Lung microvascular endothelial cell (primary cell): ENCODE measurements at regions not wholly inside any gene's neighbourhood (a gene's known extent, or its start where the extent isn't known, plus 50 kb on each side); places are given as distances from the start of the nearest gene placed in this dataset.

Experiments
- DNase-seq, 2 donors: peaks; one replicate each; pipeline versions ENCODE4 v3.0.0 to v3.0.0-alpha.2; 2010; ENCODE audit warnings: low read depth in 2 of 2

GRCh38 chr12:30874455-30875321 is 51.9 kb upstream of the TSPAN11 start:
- DNase-seq = no peak

DNA sequence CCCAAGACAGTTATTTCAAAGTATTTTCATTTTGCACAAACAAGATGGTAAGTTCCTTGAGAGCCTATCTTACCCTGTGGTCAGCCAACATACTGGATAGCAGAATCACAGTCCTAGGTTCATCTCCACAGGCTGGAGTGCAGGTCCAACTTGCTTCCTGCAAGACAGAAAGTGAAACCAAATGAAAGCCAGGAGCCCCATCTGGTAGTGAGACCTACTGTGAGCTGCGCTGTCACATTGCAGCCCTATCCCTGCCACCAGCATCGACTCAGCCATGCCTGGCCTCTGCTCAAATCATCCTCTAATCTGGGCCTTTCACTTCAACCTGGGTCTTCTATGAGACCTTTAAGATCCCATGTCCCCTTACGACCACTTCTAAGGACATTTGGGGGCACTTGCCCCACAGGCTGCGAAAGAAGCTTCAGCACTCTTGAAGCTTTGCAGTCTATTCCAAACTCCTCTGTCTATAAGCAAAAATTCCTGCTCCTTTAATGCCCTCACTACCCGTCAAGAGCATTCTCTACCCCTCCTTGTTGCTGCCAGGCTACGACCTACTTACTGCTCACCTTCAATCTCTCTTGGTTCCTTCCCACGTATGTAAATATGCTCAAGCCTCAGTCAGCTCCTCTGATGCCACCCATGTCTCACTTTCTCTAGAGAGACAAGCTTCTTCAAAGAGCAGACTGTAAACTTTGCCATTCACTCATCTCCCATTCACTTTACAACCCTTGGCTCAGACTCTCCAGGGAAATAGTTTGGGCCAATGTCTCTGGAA is 55.9 kb upstream of the TSPAN11 start:
- DNase-seq = no peak

DNA sequence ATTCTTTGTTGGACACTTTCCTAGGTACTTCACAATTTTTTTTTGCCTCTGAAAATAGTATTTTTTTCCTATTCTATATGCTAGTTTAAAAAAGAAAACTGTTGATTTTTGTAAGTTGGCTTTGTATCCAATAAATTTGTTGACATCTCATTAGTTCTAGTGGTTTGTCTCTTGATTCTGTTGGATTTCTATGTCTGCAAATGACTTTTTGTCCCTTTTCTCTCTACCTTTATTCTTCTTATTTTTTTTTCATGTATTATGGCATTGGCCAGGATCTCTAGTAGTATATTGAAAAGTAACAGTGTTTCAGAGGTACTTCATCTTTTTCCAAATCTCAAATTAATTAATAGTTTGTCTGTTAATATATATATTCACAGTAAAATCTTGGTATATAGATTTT is 59.1 kb upstream of the TSPAN11 start:
- DNase-seq = no peak

DNA sequence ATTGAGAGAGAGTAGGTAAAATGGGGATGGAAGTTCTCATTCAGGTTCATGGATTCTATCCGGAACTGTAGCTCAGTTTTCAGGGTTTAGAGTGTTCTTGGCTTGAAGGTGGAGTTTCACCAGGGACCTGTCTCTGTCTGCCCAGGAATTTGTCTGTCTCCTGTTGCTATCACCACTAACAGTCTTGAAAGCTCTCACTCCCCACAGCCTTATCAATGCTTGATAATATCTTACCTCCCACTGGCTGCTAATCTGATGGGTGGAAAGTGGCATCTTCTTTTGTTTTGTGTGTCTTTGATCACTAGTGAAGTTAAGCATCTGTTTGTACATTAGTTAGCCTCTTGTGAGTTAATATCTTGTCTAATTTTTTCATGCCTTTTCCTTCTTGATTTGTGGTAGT is 60.3 kb upstream of the TSPAN11 start:
- DNase-seq = no peak

GRCh38 chr12:30863839-30864238 is 62.7 kb upstream of the TSPAN11 start:
- no peak for DNase-seq

DNA sequence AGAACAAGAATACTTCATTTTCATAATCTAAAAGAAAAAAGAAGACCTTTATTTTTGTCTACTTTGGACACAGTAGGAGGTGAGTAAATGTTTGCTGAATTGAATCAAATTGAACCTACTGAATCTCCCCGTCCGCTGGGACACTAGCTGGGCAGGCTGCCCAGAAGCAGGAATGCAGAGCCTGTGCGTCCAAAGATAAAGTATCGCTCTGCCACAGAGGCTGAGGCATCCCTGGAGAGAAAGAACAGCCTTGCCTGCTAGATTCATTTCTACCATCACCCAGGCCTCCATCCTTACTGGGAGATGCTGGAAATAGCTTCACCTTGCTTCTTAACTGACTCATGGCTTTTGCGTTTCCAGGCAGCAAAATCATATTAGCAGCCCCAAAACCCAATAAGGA is 64.1 kb upstream of the TSPAN11 start:
- DNase-seq = peak in 1 of 2 donors; percentile 28

GRCh38 chr12:30859226-30859625 is 67.3 kb upstream of the TSPAN11 start:
- DNase-seq = no peak

GRCh38 chr12:30858471-30858870 is 68.1 kb upstream of the TSPAN11 start:
- no peak for DNase-seq

DNA sequence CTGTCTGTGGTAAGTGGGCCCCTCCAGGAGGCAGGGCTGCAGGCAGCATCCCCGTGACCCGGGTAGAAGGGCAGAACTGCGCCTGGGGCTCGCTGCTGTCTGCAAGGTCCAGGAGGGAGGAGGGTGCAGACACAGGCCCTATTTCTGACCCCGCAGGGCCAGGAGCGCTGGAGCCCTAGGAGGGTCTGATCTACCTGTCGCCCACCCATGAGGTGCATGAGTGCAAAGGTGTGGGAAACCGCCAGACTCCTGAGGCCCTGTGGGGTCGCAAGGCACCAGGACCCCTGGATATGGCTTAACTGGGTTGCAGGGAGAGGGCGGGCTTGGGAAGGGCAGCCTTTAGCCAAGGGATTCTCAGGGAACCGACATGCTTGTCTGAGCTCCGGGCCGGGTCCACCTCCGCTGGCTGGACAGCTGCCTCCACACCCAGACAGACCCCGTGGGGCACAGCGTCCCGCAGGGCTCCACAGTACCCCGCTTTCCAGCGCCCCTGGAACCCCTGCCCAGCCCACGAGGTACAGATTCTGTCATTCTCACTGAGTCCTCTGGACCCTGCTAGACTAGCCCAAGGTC is 72.9 kb upstream of the TSPAN11 start:
- DNase-seq = no peak

DNA sequence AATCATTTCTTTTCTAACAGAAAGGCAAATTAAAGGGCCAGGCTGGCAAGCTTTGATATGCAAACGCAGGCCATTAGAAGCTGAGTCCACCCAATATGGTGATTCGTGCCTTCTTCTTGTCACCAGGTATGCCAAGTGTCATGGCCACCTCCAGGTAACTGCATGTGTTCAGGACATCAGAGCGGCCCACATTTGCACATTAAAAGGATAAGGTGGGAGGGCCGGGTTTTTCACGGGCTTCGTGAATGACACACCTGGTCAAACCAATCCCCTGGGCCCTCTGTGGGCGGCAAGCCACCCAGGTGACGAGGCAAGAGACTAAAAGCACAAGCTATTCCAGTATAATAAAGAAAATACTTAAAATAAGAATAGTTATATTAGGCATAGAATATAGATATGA is 75.9 kb upstream of the TSPAN11 start:
- no peak for DNase-seq

- DNase-seq = peak; percentile 78 to 84
Measured at GRCh38 chr12:30847259-30847658, 79.3 kb upstream of the TSPAN11 start.

DNA sequence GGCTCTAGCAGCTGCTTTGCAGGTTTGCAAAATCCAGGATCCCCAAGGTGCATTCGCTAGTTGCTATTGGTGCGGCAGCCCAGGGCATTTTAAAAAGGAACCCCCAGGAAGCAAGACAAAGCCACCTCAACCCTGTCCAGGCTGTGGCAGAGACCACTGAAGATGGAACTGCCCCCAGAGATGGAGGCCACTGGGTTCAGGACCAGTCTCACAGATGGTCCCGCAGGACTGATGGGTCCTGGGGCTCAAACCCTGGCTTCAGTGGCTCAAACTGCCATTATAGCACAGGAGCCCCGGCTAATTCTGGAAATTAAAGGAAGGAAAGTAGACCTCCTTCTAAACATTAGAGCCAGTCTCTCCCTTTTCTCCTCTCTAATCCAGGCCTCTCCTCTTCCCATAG is 79.8 kb upstream of the TSPAN11 start:
- no peak for DNase-seq

- DNase-seq = no peak
Measured at GRCh38 chr12:30845676-30846075, 80.9 kb upstream of the TSPAN11 start.

DNA sequence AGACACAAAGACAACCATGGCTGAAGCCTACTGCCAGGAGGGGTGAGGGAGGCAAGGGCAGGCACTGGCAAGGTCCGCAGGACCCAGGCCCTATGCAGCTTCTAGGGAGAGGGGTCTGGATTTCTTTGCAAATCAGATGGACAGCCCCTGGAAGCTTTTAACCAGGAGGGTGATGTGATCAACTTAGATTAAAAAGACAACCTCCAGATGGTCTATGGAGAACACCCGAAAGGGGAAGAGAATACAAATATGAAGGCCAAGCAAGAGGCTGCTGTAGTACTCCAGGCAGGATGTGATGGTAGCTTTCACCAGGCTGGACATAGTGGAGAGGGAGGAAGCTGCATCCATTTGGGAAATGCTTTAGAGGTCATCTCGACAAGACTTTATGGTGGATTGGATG is 83.3 kb upstream of the TSPAN11 start:
- no peak for DNase-seq

DNA sequence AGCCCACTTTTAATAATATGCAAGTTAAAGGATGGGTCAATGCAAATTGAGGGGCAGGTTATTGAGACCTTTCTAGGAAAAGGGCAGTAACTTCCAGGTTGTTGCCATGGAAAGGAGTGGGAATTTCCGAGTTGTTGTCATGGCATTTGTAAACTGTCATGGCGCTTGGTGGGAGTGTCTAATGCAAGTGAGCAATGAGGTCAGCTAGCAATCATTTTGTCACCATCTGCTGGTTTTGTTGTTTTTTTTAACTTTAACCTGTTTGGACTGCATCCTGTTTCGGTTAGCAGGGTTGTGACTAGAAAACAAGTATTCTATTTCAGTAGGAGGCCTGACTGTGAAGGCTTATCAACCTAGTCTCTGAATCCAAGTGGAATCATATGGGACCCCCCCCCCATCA is 85.8 kb upstream of the TSPAN11 start:
- peak in 1 of 2 donors; percentile 11 for DNase-seq

GRCh38 chr12:30839643-30840220 is 85.0 kb upstream of the CAPRIN2 start:
- DNase-seq = no peak

DNA sequence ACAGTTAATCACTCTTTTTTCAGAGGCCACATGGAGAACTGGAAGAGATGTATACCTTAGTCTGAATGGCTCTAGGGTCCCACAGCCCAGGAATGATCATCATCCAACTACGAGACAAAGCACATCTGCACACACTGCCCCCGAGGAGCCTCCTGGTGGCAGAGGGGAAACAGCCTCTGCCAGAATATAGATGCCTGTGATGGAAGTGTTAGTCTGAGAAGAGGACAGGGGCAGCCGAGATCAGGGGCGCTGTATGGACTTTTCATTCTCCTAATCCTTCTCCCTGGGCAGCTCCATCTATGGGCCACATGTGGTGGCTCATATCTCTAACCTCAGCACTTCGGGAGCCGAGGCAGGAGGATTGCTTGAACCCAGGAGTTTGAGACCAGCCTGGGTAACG is 82.8 kb upstream of the CAPRIN2 start:
- no peak for DNase-seq

- no peak for DNase-seq
Measured at GRCh38 chr12:30836656-30837445, 82.1 kb upstream of the CAPRIN2 start.

GRCh38 chr12:30835216-30835615 is 80.5 kb upstream of the CAPRIN2 start:
- DNase-seq = no peak

DNA sequence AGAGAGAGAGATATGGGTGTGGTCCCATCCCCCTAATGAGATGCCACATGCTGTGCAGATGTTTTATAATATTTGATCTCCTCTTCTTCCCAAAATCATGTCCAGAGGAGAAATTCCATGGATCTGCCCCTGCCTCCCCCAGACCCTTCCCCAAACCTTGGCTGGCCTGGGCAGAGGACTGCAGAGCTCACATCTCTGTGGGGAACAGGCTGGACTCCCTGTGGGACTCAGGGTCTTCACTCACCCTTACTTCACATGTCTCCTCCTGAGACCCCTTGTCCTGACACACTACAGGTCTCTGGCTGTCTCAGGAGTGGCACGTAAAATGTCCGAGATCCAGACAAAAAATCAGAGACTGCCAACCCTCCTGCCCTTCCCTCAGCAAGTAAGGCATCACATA is 76.0 kb upstream of the CAPRIN2 start:
- no peak for DNase-seq

GRCh38 chr12:30829876-30830275 is 75.1 kb upstream of the CAPRIN2 start:
- DNase-seq = no peak
